ENCODE measurements at regions not wholly inside any gene's neighbourhood (a gene's known extent, or its start where the extent isn't known, plus 50 kb on each side); places are given as distances from the start of the nearest gene placed in this dataset.
A peak's percentile ranks its signal among the peaks of the same experiment; 100 is the strongest.

DNA sequence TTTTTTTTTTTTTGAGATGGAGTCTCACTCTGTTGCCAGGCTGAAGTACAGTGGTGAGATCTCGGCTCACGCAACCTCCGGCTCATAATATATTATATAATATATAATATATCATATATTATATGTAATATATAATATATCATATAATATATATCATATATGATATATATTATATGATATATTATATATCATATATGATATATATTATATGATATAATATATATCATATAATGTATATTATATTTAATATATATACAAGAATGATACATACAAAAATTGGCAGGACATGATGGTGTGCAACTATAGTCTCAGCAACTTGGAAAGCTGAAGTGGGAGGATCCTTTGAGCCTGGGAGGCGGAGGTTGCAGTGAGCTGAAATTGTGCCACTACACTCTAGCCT lies 1725.5 kb downstream of the MRPL39 start:
- 89 to 95% (median 92%) methylated on average over 4 of the region's 4 CpGs for WGBS, 3 donors
- no peak overlapping the region for H3K27ac ChIP-seq (ENCODE audit: low read depth in 1 of 3, low read length in 2 of 3)
- peak; percentile 89 for FAIRE-seq

DNA sequence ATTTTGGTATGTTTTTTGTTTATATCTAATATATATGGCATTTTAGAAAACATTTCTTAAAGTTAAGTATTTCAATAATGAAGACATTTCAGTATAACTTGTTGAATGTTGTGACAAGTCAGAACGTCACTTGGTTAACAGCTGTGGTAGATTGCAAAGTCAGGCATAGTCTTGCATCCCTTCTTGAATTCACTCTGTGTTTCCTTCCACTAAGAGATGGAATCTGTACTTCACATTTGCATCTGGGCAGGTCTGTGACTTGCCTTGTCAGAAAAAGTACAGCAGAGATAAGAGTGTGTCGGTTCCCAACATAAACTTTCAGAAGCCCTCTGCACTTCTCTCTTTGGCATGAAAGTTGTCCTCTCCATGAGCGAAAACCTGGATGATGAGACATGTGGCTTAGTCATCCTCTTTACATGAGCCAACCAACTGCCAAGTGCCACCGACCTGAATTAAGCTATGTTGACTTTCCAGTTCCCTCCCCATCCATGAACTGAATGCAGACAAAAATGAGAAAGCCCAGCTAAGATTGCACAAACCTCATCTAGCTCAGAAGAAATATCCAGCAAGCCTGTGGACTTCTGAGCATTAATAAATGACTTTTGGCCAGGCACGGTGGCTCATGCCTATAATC lies 1730.2 kb downstream of the MRPL39 start:
- FAIRE-seq (no peak), DNase-seq (no peak)
- Histone ChIP-seq H3K36me3 (ENCODE audit: control insufficient read depth in 3 of 3, insufficient read depth in 2 of 3, low read depth in 1 of 3, low read length in 3 of 3) (no peaks in the 10 kb centered on the region), H3K4me3 (ENCODE audit: low read depth in 1 of 3, low read length in 3 of 3) (no peak overlapping the region), H3K9me3 (ENCODE audit: control insufficient read depth in 2 of 2, insufficient read depth in 1 of 2, low read depth in 1 of 2, low read length in 1 of 2) (peaks cover 0 to 3% of the 10 kb centered on the region in 2 donors), H3K27me3 (ENCODE audit: control insufficient read depth in 3 of 3, insufficient read depth in 3 of 3, low read length in 3 of 3) (no peaks in the 10 kb centered on the region), H3K27ac (ENCODE audit: low read depth in 1 of 3, low read length in 2 of 3) (no peak overlapping the region), H3K4me1 (ENCODE audit: control insufficient read depth in 3 of 3, insufficient read depth in 2 of 3, low read depth in 1 of 3, low read length in 2 of 3) (no peaks in the 10 kb centered on the region)
- 79 to 86% (median 83%) methylated on average over 5 of the region's 5 CpGs for WGBS, 3 donors

More for the DNA sequence above, 1725.5 kb downstream of the MRPL39 start:
- H3K36me3 ChIP-seq (ENCODE audit: control insufficient read depth in 3 of 3, insufficient read depth in 2 of 3, low read depth in 1 of 3, low read length in 3 of 3), result no peaks in the 10 kb centered on the region
- H3K9me3 ChIP-seq (ENCODE audit: control insufficient read depth in 2 of 2, insufficient read depth in 1 of 2, low read depth in 1 of 2, low read length in 1 of 2), result peaks cover 0 to 3% of the 10 kb centered on the region in 2 donors
- no peaks in the 10 kb centered on the region for H3K4me1 ChIP-seq (ENCODE audit: control insufficient read depth in 3 of 3, insufficient read depth in 2 of 3, low read depth in 1 of 3, low read length in 2 of 3)
- H3K27me3 ChIP-seq (ENCODE audit: control insufficient read depth in 3 of 3, insufficient read depth in 3 of 3, low read length in 3 of 3), result no peaks in the 10 kb centered on the region
- no peak overlapping the region for H3K4me3 ChIP-seq (ENCODE audit: low read depth in 1 of 3, low read length in 3 of 3)
- DNase-seq, result no peak

DNA sequence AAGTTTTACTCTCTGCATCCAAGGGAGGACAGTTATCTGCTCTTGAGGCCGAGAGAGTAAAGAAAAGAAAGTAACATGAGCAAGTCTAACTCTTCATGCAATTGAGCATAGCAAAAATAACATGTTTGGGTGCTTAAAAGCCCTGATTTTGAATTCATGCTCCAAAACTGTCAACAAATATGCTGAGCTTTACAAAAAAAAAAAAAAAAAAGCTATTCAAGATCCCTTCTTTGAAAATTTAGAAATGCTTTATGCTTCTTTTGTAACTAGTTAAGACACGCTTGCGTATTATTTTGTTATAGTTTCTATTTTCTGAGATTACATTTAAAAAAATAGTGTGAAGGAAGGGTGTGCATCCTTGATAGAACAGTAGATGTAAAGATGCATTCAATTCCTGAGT lies 1733.0 kb downstream of the MRPL39 start:
- Histone ChIP-seq H3K9me3 (ENCODE audit: control insufficient read depth in 2 of 2, insufficient read depth in 1 of 2, low read depth in 1 of 2, low read length in 1 of 2) (peaks cover 0 to 3% of the 10 kb centered on the region in 2 donors), H3K4me3 (ENCODE audit: low read depth in 1 of 3, low read length in 3 of 3) (no peak overlapping the region), H3K4me1 (ENCODE audit: control insufficient read depth in 3 of 3, insufficient read depth in 2 of 3, low read depth in 1 of 3, low read length in 2 of 3) (no peaks in the 10 kb centered on the region), H3K27ac (ENCODE audit: low read depth in 1 of 3, low read length in 2 of 3) (no peak overlapping the region), H3K36me3 (ENCODE audit: control insufficient read depth in 3 of 3, insufficient read depth in 2 of 3, low read depth in 1 of 3, low read length in 3 of 3) (no peaks in the 10 kb centered on the region), H3K27me3 (ENCODE audit: control insufficient read depth in 3 of 3, insufficient read depth in 3 of 3, low read length in 3 of 3) (no peaks in the 10 kb centered on the region)
- WGBS, 3 donors, result 77 to 82% (median 79%) methylated on average over 3 of the region's 3 CpGs
- no peak for DNase-seq
- FAIRE-seq, result no peak

DNA sequence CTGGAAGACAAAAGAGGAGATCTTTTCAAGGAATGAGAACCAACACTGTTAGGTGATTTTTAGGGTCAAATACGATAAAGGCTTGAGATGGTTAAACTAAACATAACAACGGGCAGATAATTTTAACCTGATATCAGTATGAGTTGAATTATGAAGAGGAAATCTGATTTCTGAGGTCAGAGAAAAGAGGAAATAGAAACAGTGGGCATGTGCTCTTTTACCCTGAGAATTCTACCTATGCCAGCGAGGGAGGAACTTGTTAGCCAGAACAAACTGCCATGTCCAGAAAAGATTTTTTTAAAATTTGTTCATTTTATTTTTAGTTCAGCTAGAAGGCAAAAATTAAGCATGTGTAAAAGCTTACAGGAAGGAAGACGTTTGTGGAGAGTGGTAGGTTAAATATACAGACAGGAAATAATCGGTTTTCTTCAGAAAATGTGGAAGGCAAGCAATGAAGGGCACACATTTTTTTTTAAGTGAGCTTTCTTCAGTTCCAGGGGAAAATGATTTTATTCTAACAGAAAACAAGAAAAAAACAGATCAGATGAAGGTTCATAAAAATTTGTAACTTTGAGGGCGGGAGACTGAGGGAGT lies 1745.3 kb downstream of the MRPL39 start:
- no peaks in the 10 kb centered on the region for H3K36me3 ChIP-seq (ENCODE audit: control insufficient read depth in 3 of 3, insufficient read depth in 2 of 3, low read depth in 1 of 3, low read length in 3 of 3)
- 55 to 63% (median 57%) methylated on average over 6 of the region's 6 CpGs for WGBS, 3 donors
- no peak overlapping the region for H3K27ac ChIP-seq (ENCODE audit: low read depth in 1 of 3, low read length in 2 of 3)
- FAIRE-seq (no peak), DNase-seq (no peak)
- no peaks in the 10 kb centered on the region for H3K4me1 ChIP-seq (ENCODE audit: control insufficient read depth in 3 of 3, insufficient read depth in 2 of 3, low read depth in 1 of 3, low read length in 2 of 3)
- H3K9me3 ChIP-seq (ENCODE audit: control insufficient read depth in 2 of 2, insufficient read depth in 1 of 2, low read depth in 1 of 2, low read length in 1 of 2), result no peaks in the 10 kb centered on the region
- no peak overlapping the region for H3K4me3 ChIP-seq (ENCODE audit: low read depth in 1 of 3, low read length in 3 of 3)
- H3K27me3 ChIP-seq (ENCODE audit: control insufficient read depth in 3 of 3, insufficient read depth in 3 of 3, low read length in 3 of 3), result no peaks in the 10 kb centered on the region

DNA sequence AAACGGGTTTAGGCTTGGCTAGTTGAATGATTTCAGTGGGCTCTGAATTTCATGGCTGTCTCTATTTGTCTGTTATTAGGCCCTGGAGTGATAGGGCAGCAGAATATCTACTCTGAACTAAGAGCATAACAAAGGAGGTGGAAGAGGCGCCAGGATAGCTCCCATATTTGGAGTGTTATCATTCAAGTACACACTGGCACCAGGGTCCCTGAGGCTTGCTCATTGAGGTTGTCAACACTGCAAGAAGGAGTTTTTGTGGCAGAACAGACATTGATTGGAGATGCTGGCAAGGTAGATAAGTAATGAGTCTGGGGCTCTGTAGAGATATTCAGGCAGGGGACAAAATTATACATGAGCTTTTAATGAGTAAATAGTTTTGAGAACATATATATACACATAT lies 1748.4 kb downstream of the MRPL39 start:
- H3K9me3 ChIP-seq (ENCODE audit: control insufficient read depth in 2 of 2, insufficient read depth in 1 of 2, low read depth in 1 of 2, low read length in 1 of 2), result no peaks in the 10 kb centered on the region
- FAIRE-seq (no peak), DNase-seq (no peak)
- H3K4me1 ChIP-seq (ENCODE audit: control insufficient read depth in 3 of 3, insufficient read depth in 2 of 3, low read depth in 1 of 3, low read length in 2 of 3), result no peaks in the 10 kb centered on the region
- H3K27ac ChIP-seq (ENCODE audit: low read depth in 1 of 3, low read length in 2 of 3), result no peak overlapping the region
- no peaks in the 10 kb centered on the region for H3K27me3 ChIP-seq (ENCODE audit: control insufficient read depth in 3 of 3, insufficient read depth in 3 of 3, low read length in 3 of 3)
- H3K36me3 ChIP-seq (ENCODE audit: control insufficient read depth in 3 of 3, insufficient read depth in 2 of 3, low read depth in 1 of 3, low read length in 3 of 3), result no peaks in the 10 kb centered on the region
- H3K4me3 ChIP-seq (ENCODE audit: low read depth in 1 of 3, low read length in 3 of 3), result no peak overlapping the region
- 56 to 78% (median 69%) methylated on average over 2 of the region's 2 CpGs for WGBS, 3 donors

DNA sequence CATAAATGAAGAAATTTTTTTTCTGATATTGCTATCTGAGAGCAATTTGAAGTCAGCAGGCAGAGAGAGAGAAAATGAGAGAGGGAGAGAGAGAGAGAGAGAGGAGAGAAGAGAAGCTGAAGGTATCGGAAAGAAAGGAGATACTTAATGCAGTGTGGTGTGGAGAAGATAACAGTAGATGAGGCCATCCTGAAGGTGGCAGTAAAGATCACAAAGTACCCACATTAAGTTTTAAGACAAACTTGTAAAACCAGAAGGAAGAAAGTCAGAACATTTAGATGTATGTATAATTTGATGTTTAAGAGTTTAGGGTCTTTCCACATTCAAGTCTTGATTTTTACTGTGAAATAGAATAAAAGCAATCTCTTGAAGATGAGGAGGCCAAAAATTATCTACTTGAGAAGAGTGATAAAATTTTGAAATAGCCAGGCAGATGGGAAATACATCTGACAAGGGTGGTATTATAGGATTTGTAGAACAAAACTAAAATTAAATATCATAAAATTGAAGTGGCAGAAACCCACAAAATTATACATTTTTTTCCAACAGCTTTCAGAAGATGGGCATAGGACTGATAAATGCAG lies 1753.4 kb downstream of the MRPL39 start:
- no peaks in the 10 kb centered on the region for H3K27me3 ChIP-seq (ENCODE audit: control insufficient read depth in 3 of 3, insufficient read depth in 3 of 3, low read length in 3 of 3)
- WGBS, 3 donors, result 13 to 33% (median 16%) methylated on average over 1 of the region's 1 CpG
- H3K36me3 ChIP-seq (ENCODE audit: control insufficient read depth in 3 of 3, insufficient read depth in 2 of 3, low read depth in 1 of 3, low read length in 3 of 3), result no peaks in the 10 kb centered on the region
- no peak overlapping the region for H3K4me3 ChIP-seq (ENCODE audit: low read depth in 1 of 3, low read length in 3 of 3)
- no peaks in the 10 kb centered on the region for H3K9me3 ChIP-seq (ENCODE audit: control insufficient read depth in 2 of 2, insufficient read depth in 1 of 2, low read depth in 1 of 2, low read length in 1 of 2)
- no peak overlapping the region for H3K27ac ChIP-seq (ENCODE audit: low read depth in 1 of 3, low read length in 2 of 3)
- no peaks in the 10 kb centered on the region for H3K4me1 ChIP-seq (ENCODE audit: control insufficient read depth in 3 of 3, insufficient read depth in 2 of 3, low read depth in 1 of 3, low read length in 2 of 3)
- FAIRE-seq (no peak), DNase-seq (no peak)

DNA sequence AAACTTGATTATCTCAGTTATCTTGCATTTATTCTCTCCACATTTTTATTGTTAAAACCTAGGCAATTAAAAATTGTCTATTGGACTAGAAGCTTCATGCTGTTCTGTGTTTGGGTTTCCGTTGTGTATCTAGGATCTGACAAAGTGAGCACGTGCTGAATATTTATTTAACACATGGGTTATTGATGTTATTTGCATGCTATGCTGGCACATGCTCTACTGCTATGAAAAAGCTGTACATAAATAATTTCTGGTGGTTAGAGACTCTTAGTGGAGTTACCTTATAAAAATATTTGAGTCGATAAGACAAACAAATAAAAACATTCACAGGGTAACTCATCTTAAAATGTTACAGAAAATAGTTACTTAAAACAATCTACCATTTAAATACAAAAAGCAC lies 1769.7 kb downstream of the MRPL39 start:
- Histone ChIP-seq H3K9me3 (ENCODE audit: control insufficient read depth in 2 of 2, insufficient read depth in 1 of 2, low read depth in 1 of 2, low read length in 1 of 2) (peaks cover 2 to 22% of the 10 kb centered on the region in 2 donors), H3K4me3 (ENCODE audit: low read depth in 1 of 3, low read length in 3 of 3) (no peak overlapping the region), H3K27ac (ENCODE audit: low read depth in 1 of 3, low read length in 2 of 3) (no peak overlapping the region), H3K27me3 (ENCODE audit: control insufficient read depth in 3 of 3, insufficient read depth in 3 of 3, low read length in 3 of 3) (no peaks in the 10 kb centered on the region), H3K4me1 (ENCODE audit: control insufficient read depth in 3 of 3, insufficient read depth in 2 of 3, low read depth in 1 of 3, low read length in 2 of 3) (no peaks in the 10 kb centered on the region), H3K36me3 (ENCODE audit: control insufficient read depth in 3 of 3, insufficient read depth in 2 of 3, low read depth in 1 of 3, low read length in 3 of 3) (no peaks in the 10 kb centered on the region)
- WGBS, 3 donors, result 63 to 78% (median 78%) methylated on average over 3 of the region's 3 CpGs
- no peak for FAIRE-seq
- no peak for DNase-seq

DNA sequence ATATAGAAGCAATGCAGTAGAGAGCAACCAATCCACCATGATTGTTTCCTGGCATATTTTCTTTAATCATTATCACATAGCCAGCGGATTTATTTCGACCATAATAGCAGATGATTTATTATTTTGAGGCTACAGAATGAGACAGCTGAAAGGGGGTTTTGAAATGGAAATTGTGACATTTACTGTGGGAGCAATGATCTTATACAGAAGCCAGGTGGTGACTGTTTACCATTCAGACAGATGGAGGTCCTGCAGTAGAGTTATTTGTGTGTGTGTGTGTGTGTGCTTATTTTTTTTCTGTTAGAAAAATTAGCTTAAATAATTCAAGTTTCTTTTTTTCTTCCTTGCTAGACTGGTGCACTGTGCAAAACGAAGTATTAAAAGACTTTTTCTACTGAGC lies 1784.5 kb downstream of the MRPL39 start:
- FAIRE-seq (no peak), DNase-seq (no peak)
- no peaks in the 10 kb centered on the region for H3K36me3 ChIP-seq (ENCODE audit: control insufficient read depth in 3 of 3, insufficient read depth in 2 of 3, low read depth in 1 of 3, low read length in 3 of 3)
- H3K27ac ChIP-seq (ENCODE audit: low read depth in 1 of 3, low read length in 2 of 3), result no peak overlapping the region
- H3K9me3 ChIP-seq (ENCODE audit: control insufficient read depth in 2 of 2, insufficient read depth in 1 of 2, low read depth in 1 of 2, low read length in 1 of 2), result no peaks in the 10 kb centered on the region
- no peaks in the 10 kb centered on the region for H3K4me1 ChIP-seq (ENCODE audit: control insufficient read depth in 3 of 3, insufficient read depth in 2 of 3, low read depth in 1 of 3, low read length in 2 of 3)
- no peak overlapping the region for H3K4me3 ChIP-seq (ENCODE audit: low read depth in 1 of 3, low read length in 3 of 3)
- H3K27me3 ChIP-seq (ENCODE audit: control insufficient read depth in 3 of 3, insufficient read depth in 3 of 3, low read length in 3 of 3), result no peaks in the 10 kb centered on the region
- WGBS, 3 donors, result 47 to 57% (median 48%) methylated on average over 3 of the region's 3 CpGs
